HUES48 (cell line): ENCODE measurements at regions not wholly inside any gene's neighbourhood (a gene's known extent, or its start where the extent isn't known, plus 50 kb on each side); places are given as distances from the start of the nearest gene placed in this dataset.

ENCODE experiments used
- H3K27ac ChIP-seq: one replicate; pipeline ENCODE4 v1.7.0; 2013; ENCODE audit warnings: low read depth, low read length, inconsistent platforms
- H3K27me3 ChIP-seq: 2 replicates; pipeline ENCODE4 v1.6.1; 2013; ENCODE audit warnings: mild to moderate bottlenecking, low read length; ENCODE audit not compliant: control insufficient read depth, insufficient read depth
- H3K36me3 ChIP-seq: 2 replicates; pipeline ENCODE4 v1.6.1; 2013; ENCODE audit warnings: low read length; ENCODE audit not compliant: control insufficient read depth, insufficient read depth
- H3K4me1 ChIP-seq: 2 replicates; pipeline ENCODE4 v1.6.1; 2013; ENCODE audit warnings: mild to moderate bottlenecking, low read length; ENCODE audit not compliant: control insufficient read depth, insufficient read depth
- H3K4me3 ChIP-seq: 2 replicates; pipeline ENCODE4 v1.5.1; 2013; ENCODE audit warnings: mild to moderate bottlenecking, low read depth, low read length
- H3K9ac ChIP-seq: 2 replicates; pipeline ENCODE4 v1.6.1; 2013; ENCODE audit warnings: mild to moderate bottlenecking, low read depth, low read length, moderate library complexity
- H3K9me3 ChIP-seq: 2 replicates; pipeline ENCODE4 v1.6.1; 2013; ENCODE audit warnings: low read length; ENCODE audit not compliant: control insufficient read depth, insufficient read depth

- Histone ChIP-seq H3K36me3 (peaks cover 3% of the 10 kb centered on the region), H3K27ac (no peak overlapping the region), H3K9ac (no peak overlapping the region), H3K4me3 (no peak overlapping the region), H3K27me3 (no peaks in the 10 kb centered on the region), H3K4me1 (no peaks in the 10 kb centered on the region), H3K9me3 (no peaks in the 10 kb centered on the region)
Measured at GRCh38 chr4:123110147-123110546, 187.8 kb upstream of the NUDT6 start.

GRCh38 chr4:123110685-123111084 lies 188.3 kb upstream of the NUDT6 start:
- no peak overlapping the region for H3K9ac ChIP-seq
- no peaks in the 10 kb centered on the region for H3K4me1 ChIP-seq
- no peak overlapping the region for H3K27ac ChIP-seq

GRCh38 chr4:123113155-123113554 lies 190.8 kb upstream of the NUDT6 start:
- Histone ChIP-seq H3K27me3 (no peaks in the 10 kb centered on the region), H3K9ac (no peak overlapping the region), H3K4me3 (no peak overlapping the region), H3K27ac (no peak overlapping the region), H3K4me1 (no peaks in the 10 kb centered on the region), H3K9me3 (no peaks in the 10 kb centered on the region), H3K36me3 (no peaks in the 10 kb centered on the region; the same call in 1 of the 2 replicates)

More at GRCh38 chr4:123110685-123111084, 188.3 kb upstream of the NUDT6 start:
- Histone ChIP-seq H3K4me3 (no peak overlapping the region), H3K9me3 (no peaks in the 10 kb centered on the region), H3K27me3 (no peaks in the 10 kb centered on the region), H3K36me3 (peaks cover 3% of the 10 kb centered on the region)

- Histone ChIP-seq H3K9ac (no peak overlapping the region), H3K9me3 (no peaks in the 10 kb centered on the region), H3K27me3 (no peaks in the 10 kb centered on the region), H3K36me3 (no peaks in the 10 kb centered on the region; the same call in 1 of the 2 replicates), H3K4me3 (no peak overlapping the region), H3K4me1 (no peaks in the 10 kb centered on the region), H3K27ac (no peak overlapping the region)
Measured at GRCh38 chr4:123114084-123114914, 191.9 kb upstream of the NUDT6 start.

GRCh38 chr4:123114915-123115756 lies 192.7 kb upstream of the NUDT6 start:
- H3K36me3 ChIP-seq = no peaks in the 10 kb centered on the region; the same call in 1 of the 2 replicates
- H3K9ac ChIP-seq = no peak overlapping the region
- no peak overlapping the region for H3K4me3 ChIP-seq
- H3K9me3 ChIP-seq = no peaks in the 10 kb centered on the region
- no peaks in the 10 kb centered on the region for H3K4me1 ChIP-seq
- no peak overlapping the region for H3K27ac ChIP-seq
- no peaks in the 10 kb centered on the region for H3K27me3 ChIP-seq

DNA sequence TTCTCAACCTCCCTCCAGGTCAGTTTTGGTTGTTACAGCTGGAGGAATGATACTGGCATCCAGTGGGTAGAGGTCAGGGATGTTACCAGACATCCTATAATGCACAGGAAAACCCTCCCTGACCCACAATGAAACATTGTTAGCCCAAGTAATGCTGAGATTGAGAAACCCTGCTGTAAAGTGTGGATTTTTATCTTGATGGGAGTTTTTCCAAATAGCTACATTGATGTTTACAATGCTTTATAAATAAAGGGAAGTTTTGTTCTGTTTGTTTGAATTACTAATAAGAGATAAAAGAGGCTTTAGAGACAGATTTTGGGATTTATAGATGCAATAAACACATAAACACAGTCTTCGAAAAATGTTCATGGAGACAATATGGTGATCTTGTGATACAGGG lies 194.0 kb upstream of the NUDT6 start:
- no peaks in the 10 kb centered on the region; the same call in 1 of the 2 replicates for H3K36me3 ChIP-seq
- H3K27ac ChIP-seq = no peak overlapping the region
- H3K4me1 ChIP-seq = no peaks in the 10 kb centered on the region
- no peaks in the 10 kb centered on the region for H3K9me3 ChIP-seq
- no peaks in the 10 kb centered on the region for H3K27me3 ChIP-seq
- no peak overlapping the region for H3K4me3 ChIP-seq
- H3K9ac ChIP-seq = no peak overlapping the region

GRCh38 chr4:123120473-123120872 lies 198.1 kb upstream of the NUDT6 start:
- no peak overlapping the region for H3K27ac ChIP-seq
- H3K4me3 ChIP-seq = no peak overlapping the region
- H3K9ac ChIP-seq = no peak overlapping the region

GRCh38 chr4:123121241-123121907 lies 199.0 kb upstream of the NUDT6 start:
- Histone ChIP-seq H3K4me3 (no peak overlapping the region), H3K27ac (no peak overlapping the region), H3K9me3 (no peaks in the 10 kb centered on the region), H3K27me3 (no peaks in the 10 kb centered on the region), H3K4me1 (no peaks in the 10 kb centered on the region), H3K36me3 (no peaks in the 10 kb centered on the region), H3K9ac (no peak overlapping the region)

More at GRCh38 chr4:123120473-123120872, 198.1 kb upstream of the NUDT6 start:
- Histone ChIP-seq H3K9me3 (no peaks in the 10 kb centered on the region), H3K27me3 (no peaks in the 10 kb centered on the region), H3K4me1 (no peaks in the 10 kb centered on the region), H3K36me3 (no peaks in the 10 kb centered on the region)

- Histone ChIP-seq H3K4me1 (no peaks in the 10 kb centered on the region), H3K4me3 (no peak overlapping the region), H3K27me3 (no peaks in the 10 kb centered on the region), H3K27ac (no peak overlapping the region), H3K9ac (no peak overlapping the region), H3K9me3 (no peaks in the 10 kb centered on the region), H3K36me3 (no peaks in the 10 kb centered on the region)
Measured at GRCh38 chr4:123125477-123125876, 203.1 kb upstream of the NUDT6 start.

DNA sequence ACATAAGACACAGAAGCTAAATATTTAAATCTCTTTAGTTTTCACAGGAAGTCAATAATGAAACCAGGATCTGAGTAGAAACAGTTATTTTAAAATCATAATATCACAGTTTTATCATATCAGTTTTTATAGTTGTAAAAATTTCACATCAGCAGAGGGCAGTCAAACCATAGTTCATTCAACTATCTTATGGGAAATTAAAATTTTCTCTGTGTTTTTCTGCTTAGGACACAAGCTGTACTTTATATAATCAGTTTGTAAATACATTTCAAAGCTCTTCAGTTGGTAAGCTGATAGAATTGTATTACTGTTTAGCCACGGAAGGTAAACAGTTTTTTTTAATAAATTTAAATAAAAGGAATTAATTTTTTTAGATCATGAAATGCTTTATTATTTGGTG lies 204.8 kb upstream of the NUDT6 start:
- Histone ChIP-seq H3K4me1 (no peaks in the 10 kb centered on the region), H3K27ac (no peak overlapping the region), H3K4me3 (no peak overlapping the region), H3K9me3 (no peaks in the 10 kb centered on the region), H3K27me3 (no peaks in the 10 kb centered on the region), H3K9ac (no peak overlapping the region), H3K36me3 (no peaks in the 10 kb centered on the region)
